Keratinocyte (primary cell): ENCODE measurements at regions not wholly inside any gene's neighbourhood (a gene's known extent, or its start where the extent isn't known, plus 50 kb on each side); places are given as distances from the start of the nearest gene placed in this dataset.

ENCODE experiments used
- DNase-seq: peaks from one replicate; pipeline ENCODE4 v3.0.0-alpha.2; 2011; ENCODE audit warnings: low read depth, missing footprints, low spot score
- FAIRE-seq: peaks from 2 replicates; lab custom pipeline; 2011; peaks lifted over from hg19 to GRCh38; lab: Jason Lieb, UNC
- H2AFZ ChIP-seq: 2 replicates; pipeline ENCODE4 v1.6.0; 2012; ENCODE audit warnings: low read length, control low read depth, inconsistent platforms; ENCODE audit not compliant: control insufficient read depth
- H3K27ac ChIP-seq: 2 replicates; pipeline ENCODE4 v1.5.1; 2011; ENCODE audit warnings: low read length; ENCODE audit not compliant: control insufficient read depth, insufficient read depth
- H3K27me3 ChIP-seq: 3 replicates; pipeline ENCODE4 v1.6.0; 2011; ENCODE audit warnings: low read length; ENCODE audit not compliant: control insufficient read depth, insufficient read depth; ENCODE audit errors: extremely low read depth
- H3K36me3 ChIP-seq, 2 experiments: 2 replicates in 1 of 2; 3 replicates in 1 of 2; pipeline ENCODE4 v1.5.1; 2011; ENCODE audit warnings: low read length in 2 of 2, mild to moderate bottlenecking in 1 of 2; ENCODE audit not compliant: control insufficient read depth in 2 of 2, insufficient read depth in 2 of 2; ENCODE audit errors: extremely low read depth in 1 of 2
- H3K4me1 ChIP-seq: 3 replicates; pipeline ENCODE4 v1.5.1; 2011; ENCODE audit warnings: low read length; ENCODE audit not compliant: control insufficient read depth, insufficient read depth; ENCODE audit errors: extremely low read depth
- H3K4me2 ChIP-seq: 3 replicates; pipeline ENCODE4 v1.6.0; 2011; ENCODE audit warnings: low read depth, low read length; ENCODE audit not compliant: control insufficient read depth, insufficient read depth; ENCODE audit errors: extremely low read depth
- H3K4me3 ChIP-seq, 3 experiments: fragments of 200-600 bp in 1 of 3; sonication (generic) in 1 of 3; 2 replicates in 2 of 3; 3 replicates in 1 of 3; pipeline ENCODE4 v1.5.1; 2011 to 2016; ENCODE audit warnings: low read length in 3 of 3, mild to moderate bottlenecking in 3 of 3, control low read depth in 2 of 3, inconsistent platforms in 1 of 3, low read depth in 1 of 3, mixed read lengths in 1 of 3, mixed run types in 1 of 3, moderate library complexity in 1 of 3; ENCODE audit not compliant: control insufficient read depth in 2 of 3, insufficient read depth in 2 of 3; ENCODE audit errors: extremely low read depth in 1 of 3
- H3K79me2 ChIP-seq: 2 replicates; pipeline ENCODE4 v1.6.0; 2012; ENCODE audit warnings: low read length; ENCODE audit not compliant: control insufficient read depth, insufficient read depth
- H3K9ac ChIP-seq: 3 replicates; pipeline ENCODE4 v1.6.0; 2011; ENCODE audit warnings: low read length; ENCODE audit not compliant: control insufficient read depth, insufficient read depth; ENCODE audit errors: extremely low read depth
- H3K9me1 ChIP-seq: 3 replicates; pipeline ENCODE4 v1.6.0; 2011; ENCODE audit warnings: low read length; ENCODE audit not compliant: control insufficient read depth, insufficient read depth; ENCODE audit errors: extremely low read depth
- H3K9me3 ChIP-seq: 2 replicates; pipeline ENCODE4 v1.5.1; 2012; ENCODE audit warnings: low read depth, low read length; ENCODE audit not compliant: control insufficient read depth
- H4K20me1 ChIP-seq: 3 replicates; pipeline ENCODE4 v1.6.0; 2011; ENCODE audit warnings: low read length; ENCODE audit not compliant: control insufficient read depth, insufficient read depth; ENCODE audit errors: extremely low read depth
- CTCF ChIP-seq, 3 experiments: IDR thresholded peaks in 1 of 3; conservative IDR thresholded peaks in 1 of 3; optimal IDR thresholded peaks in 1 of 3; 2 replicates in 2 of 3; 3 replicates in 1 of 3; pipeline versions ENCODE3 to v1.5.1; 2011; ENCODE audit warnings: low read length in 3 of 3, mild to moderate bottlenecking in 3 of 3, moderate library complexity in 2 of 3, control low read depth in 1 of 3, inconsistent platforms in 1 of 3; ENCODE audit not compliant: insufficient read depth in 2 of 3; ENCODE audit errors: extremely low read depth in 1 of 3
- EZH2 ChIP-seq: IDR thresholded peaks from one replicate; pipeline ENCODE4 v1.6.1; 2012; ENCODE audit warnings: inconsistent platforms, mild to moderate bottlenecking, low read length, moderate library complexity
- dilution Hi-C: fragments of 300-500 bp; cut with MboI; formaldehyde crosslinking; loops from one replicate; pipeline ENCODE4 v1.7.0; 2020; ENCODE audit warnings: low sequenced_read_pairs; ENCODE audit not compliant: extremely low pct_ligation_motif_present

GRCh38 chr2:225894236-225894980 is 494.9 kb downstream of the NYAP2 start:
- Histone ChIP-seq H3K4me2 (no peak overlapping the region), H3K27ac (peak overlapping the region; percentile 25), H3K9me3 (no peaks in the 10 kb centered on the region), H3K36me3 (no peaks in the 10 kb centered on the region), H4K20me1 (no peaks in the 10 kb centered on the region), H3K9me1 (no peaks in the 10 kb centered on the region), H3K27me3 (no peaks in the 10 kb centered on the region), H3K79me2 (no peaks in the 10 kb centered on the region), H3K4me3 (no peak overlapping the region), H3K9ac (no peak overlapping the region), H2AFZ (no peak overlapping the region), H3K4me1 (peaks cover 11% of the 10 kb centered on the region)
- dilution Hi-C loops, result no loop called here
- no peak for DNase-seq
- TF ChIP-seq CTCF (optimal IDR thresholded peaks at IDR 0.05 in 1 of 3, IDR thresholded peaks at IDR 0.05 in 1 of 3, conservative IDR thresholded peaks at IDR 0.05 in 1 of 3; ENCODE audit: extremely low read depth in 1 of 3, insufficient read depth in 2 of 3, low read length in 3 of 3), result no peak
- no peak for TF ChIP-seq EZH2
- FAIRE-seq, result peak; percentile 81

- FAIRE-seq, result no peak
- DNase-seq, result no peak
- Histone ChIP-seq H3K36me3 (no peaks in the 10 kb centered on the region), H3K27ac (no peak overlapping the region), H4K20me1 (no peaks in the 10 kb centered on the region), H3K9ac (no peak overlapping the region), H3K9me1 (no peaks in the 10 kb centered on the region), H2AFZ (no peak overlapping the region), H3K4me3 (no peak overlapping the region), H3K79me2 (no peaks in the 10 kb centered on the region), H3K9me3 (no peaks in the 10 kb centered on the region), H3K27me3 (no peaks in the 10 kb centered on the region), H3K4me1 (peaks cover 11% of the 10 kb centered on the region), H3K4me2 (no peak overlapping the region)
- TF ChIP-seq CTCF (optimal IDR thresholded peaks at IDR 0.05 in 1 of 3, IDR thresholded peaks at IDR 0.05 in 1 of 3, conservative IDR thresholded peaks at IDR 0.05 in 1 of 3; ENCODE audit: extremely low read depth in 1 of 3, insufficient read depth in 2 of 3, low read length in 3 of 3) (no peak), EZH2 (no peak)
- dilution Hi-C loops, result no loop called here
Measured at GRCh38 chr2:225893151-225893550, 493.6 kb downstream of the NYAP2 start.
